HTR-8/SVneo (cell line): ENCODE measurements at regions not wholly inside any gene's neighbourhood (a gene's known extent, or its start where the extent isn't known, plus 50 kb on each side); places are given as distances from the start of the nearest gene placed in this dataset.

ENCODE experiments used
- DNase-seq: peaks from one replicate; pipeline ENCODE4 v3.0.0; 2011; ENCODE audit warnings: low spot score, mixed read lengths; ENCODE audit not compliant: insufficient read length
- FAIRE-seq: peaks from 2 replicates; lab custom pipeline; 2011; peaks lifted over from hg19 to GRCh38; lab: Jason Lieb, UNC

- FAIRE-seq: no peak
- no peak for DNase-seq
Observed at GRCh38 chr7:16174253-16174652, 247.1 kb downstream of the CRPPA start.

DNA sequence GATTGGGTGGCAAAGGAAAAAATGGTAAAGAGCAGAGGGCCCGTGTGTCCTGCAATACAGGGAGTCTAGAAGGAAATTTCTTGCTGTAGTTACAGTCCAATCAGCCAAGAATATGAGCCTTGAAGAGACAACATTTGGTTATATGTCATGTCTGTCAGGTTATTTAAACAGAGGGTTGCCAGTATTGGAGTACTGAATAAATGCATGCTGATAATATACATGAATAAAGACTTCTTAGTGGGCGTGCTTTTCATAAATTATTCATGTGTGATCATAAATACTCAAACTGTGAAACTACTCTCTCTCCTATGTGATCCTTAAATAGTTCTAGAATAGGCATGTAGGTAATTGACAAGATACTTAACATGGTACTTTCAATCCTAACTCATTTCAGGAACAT is 249.0 kb downstream of the CRPPA start:
- no peak for FAIRE-seq
- no peak for DNase-seq

GRCh38 chr7:16171928-16172327 is 249.4 kb downstream of the CRPPA start:
- FAIRE-seq: no peak

GRCh38 chr7:16170671-16171070 is 250.7 kb downstream of the CRPPA start:
- FAIRE-seq (no peak), DNase-seq (no peak)

More at GRCh38 chr7:16171928-16172327, 249.4 kb downstream of the CRPPA start:
- peak; percentile 13 for DNase-seq

DNA sequence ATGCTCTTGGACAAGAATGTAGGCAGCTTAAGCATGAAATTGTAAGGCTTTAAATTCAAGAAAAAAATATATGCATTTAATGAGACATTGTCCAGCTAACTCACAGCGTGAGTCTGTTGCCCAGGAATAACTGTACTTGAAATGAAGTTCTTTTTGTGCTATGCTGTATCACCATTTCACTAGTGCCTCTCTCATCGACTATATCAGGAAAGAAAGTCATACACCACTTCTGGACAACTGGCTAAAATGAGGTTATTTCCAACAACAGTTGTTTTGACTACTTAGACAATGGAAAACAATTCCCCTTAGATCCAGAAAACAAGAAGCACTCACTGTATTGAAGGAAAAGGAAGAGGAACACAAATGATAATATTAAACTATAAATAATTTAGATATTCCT is 251.8 kb downstream of the CRPPA start:
- no peak for DNase-seq
- no peak for FAIRE-seq

DNA sequence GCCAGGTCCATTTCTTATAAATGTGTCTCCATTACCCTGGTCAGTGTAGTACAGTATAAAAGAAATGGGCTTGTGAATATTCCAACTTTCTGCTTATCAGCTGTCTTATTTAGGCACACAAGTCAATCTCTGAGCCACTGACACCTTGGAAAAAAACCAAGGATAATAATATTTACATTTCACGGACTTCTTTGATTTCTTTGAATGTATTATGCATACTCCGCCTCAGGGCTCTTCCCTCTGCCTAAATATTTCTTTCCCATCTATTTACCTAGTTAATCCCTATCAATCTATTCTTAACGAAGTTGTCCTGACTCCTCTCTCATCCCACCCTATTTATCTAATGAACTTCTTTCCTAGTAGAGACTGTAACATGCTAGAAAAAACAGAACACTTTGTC is 253.8 kb downstream of the CRPPA start:
- no peak for DNase-seq
- no peak for FAIRE-seq

GRCh38 chr7:16144361-16144760 is 277.0 kb downstream of the CRPPA start:
- DNase-seq (no peak), FAIRE-seq (no peak)

- DNase-seq (no peak), FAIRE-seq (no peak)
Observed at GRCh38 chr7:16137944-16138343, 283.4 kb downstream of the CRPPA start.

DNA sequence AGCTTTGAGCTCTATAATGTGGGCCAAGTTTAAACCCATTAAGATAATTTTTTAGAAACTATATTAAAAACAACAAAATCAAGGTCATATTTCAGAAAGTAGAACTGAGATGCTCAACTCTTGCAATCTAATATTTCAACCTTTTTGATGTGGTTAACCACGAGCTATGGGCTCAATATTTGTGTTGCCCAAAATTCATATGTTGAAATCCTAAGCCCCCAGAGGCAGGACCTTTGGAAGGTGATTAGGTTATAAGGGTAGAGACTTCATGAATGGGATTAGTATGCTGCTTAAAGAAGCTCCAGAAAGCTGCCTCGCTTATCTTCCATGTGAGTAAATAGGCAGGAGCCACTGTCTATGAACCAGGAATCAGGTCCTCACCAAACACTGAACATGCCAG is 284.4 kb downstream of the CRPPA start:
- FAIRE-seq: no peak
- DNase-seq: no peak

DNA sequence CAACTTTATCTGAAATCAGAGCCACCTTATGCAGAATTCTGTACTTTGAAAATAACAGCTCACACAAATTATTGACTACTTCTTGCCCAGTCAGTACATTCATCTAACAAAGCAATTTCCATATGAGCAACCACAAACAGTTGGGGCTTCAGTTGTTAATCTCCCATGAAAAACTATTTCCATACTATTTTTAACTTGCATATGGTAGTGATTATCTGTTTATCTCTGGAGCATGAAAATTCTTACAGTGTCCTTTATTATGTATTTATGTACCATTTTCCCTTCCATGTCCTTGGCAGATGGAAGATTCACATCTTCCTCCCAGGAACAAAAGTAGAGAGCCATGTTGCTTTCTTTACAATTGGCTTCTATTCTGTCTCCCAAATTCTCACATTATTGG is 285.7 kb downstream of the CRPPA start:
- FAIRE-seq (no peak), DNase-seq (no peak)

GRCh38 chr7:16130111-16131110 is 290.9 kb downstream of the CRPPA start:
- FAIRE-seq (no peak), DNase-seq (no peak)

DNA sequence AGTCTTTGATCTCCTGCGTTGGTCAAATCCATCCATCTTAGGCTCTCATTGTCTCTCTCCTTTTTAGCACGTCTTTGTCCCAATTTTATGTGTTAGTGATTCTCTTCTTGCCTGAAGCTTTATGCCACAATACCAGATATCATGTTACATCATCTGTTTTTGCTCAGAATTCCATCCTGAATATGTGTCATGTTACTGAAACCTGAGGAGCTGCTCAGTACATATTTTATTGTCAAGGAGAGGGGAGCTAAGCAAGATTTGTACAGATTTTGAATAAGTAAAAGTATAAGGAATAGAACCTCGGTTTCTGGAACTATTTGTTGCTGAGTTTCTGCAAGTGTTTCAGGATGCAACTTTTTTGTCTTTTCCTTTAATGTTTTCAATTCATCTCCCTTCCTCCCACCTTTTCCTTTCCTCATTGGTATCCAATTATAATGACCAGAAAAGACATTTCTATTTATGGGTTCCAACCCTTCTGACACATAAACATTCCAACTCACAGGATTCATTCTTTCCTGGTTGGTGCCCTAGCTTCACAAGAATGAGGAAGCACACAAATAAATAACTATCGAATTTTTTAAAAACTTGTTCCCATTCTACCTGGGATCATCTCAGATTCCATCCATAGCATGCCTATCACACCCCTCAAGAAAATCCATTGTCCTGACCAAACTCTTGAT is 291.8 kb downstream of the CRPPA start:
- FAIRE-seq (peak; percentile 68), DNase-seq (peak; percentile 59)

- DNase-seq (no peak), FAIRE-seq (no peak)
Observed at GRCh38 chr7:16123117-16123770, 298.1 kb downstream of the CRPPA start.

GRCh38 chr7:16121876-16122390 is 299.4 kb downstream of the CRPPA start:
- no peak for DNase-seq
- no peak for FAIRE-seq

DNA sequence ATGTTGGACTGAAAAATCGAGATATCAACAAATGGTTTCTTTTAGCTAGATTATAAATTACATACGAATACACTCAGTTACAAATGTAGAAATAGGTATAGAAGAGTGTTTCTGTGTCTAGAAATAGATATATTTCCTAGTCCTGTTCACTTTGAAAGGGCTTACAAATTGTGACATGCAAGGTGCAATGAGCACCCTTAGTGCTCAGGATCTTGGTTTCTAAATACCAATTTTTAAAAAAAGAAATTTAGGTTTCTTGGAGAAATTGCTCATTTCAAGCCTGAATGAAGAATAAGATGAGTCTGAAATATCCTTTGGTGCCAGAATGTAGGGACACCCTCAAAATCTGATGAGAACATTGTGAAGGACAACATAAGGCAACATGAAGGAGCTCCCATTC is 306.0 kb downstream of the CRPPA start:
- DNase-seq: no peak
- FAIRE-seq: no peak

DNA sequence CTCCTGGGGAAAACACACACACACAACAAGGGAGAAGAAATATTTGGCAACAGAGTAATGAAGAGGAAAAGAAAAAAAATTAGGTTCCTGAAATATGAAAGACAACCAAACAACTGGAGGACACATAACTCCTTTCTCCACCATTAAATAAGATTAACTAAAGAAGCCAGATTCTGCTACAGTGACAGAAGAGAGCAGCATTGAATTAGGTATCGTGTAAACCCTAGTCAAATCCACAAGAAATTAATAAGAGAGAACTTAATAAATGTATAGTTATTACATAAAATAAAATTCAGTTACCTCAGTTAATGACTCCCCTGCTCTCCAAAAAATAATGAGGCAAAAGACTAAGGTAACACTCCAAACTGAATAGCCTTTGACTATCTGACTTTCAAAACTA is 306.7 kb downstream of the CRPPA start:
- DNase-seq: peak; percentile 4
- FAIRE-seq: no peak

DNA sequence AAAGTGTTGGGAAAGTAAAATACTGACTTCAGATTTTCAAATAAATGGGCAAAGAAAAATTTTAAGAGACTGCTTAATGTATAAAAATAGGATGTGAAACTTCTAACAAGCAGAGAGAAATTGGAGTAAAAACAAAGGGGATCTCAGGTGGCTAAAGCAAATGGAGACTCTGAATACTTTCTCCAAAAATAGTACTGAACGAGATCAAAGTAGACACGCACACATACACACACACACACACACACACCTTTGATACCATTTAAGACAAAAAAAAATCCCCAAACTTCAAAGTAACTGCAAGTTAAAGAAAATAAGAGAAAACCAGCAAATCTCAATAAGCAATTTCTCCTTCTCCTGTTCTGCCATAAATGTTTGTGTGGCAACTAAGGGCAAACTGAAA is 307.3 kb downstream of the CRPPA start:
- FAIRE-seq: no peak
- DNase-seq: no peak

GRCh38 chr7:16113058-16113457 is 308.3 kb downstream of the CRPPA start:
- DNase-seq: no peak
- no peak for FAIRE-seq

DNA sequence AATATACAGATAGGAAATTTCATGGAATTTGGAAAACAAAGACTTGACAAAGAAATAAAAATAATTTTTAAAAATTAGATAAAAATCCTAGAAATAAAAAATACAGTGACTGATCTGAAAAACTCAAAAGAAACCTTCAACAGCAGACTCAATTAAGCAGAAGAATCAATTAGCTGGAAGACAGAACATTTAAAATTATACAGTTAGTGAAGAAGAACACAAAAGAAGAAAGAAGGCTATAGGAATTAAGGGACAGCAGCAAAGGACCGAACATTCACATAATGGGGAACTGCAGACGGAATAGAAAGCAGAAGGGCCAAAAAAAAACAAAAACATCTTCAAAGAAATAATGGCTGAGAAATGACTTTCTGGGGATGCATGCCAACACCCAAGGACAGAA is 314.5 kb downstream of the CRPPA start:
- no peak for FAIRE-seq
- DNase-seq: no peak

DNA sequence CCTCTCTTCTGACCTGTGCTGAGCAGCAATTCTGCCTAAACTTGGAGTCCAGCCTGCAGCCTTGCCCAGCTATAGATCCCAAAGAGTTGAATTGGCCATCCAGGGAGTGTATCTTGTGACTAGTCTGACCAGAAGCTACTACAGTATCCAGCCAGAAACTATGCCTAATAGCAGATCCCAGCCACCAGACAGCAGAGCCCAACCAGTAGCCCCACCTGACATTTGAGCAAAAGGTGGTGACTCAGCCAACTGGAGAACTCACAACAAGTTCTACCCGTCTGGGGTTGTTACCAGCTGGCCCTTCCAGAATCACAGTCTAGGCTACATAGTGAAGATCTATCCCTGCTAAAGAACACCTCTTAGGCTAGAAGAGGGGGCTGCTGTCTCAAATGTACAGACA is 315.0 kb downstream of the CRPPA start:
- DNase-seq (no peak), FAIRE-seq (no peak)
